Frontal cortex (tissue), 4 donors: ENCODE measurements at regions not wholly inside any gene's neighbourhood (a gene's known extent, or its start where the extent isn't known, plus 50 kb on each side); places are given as distances from the start of the nearest gene placed in this dataset. TPM values are rescaled to one million over a fixed set of nuclear protein-coding genes. Genes with fewer than 3 reads are reported as not detected.
A peak's percentile ranks its signal among the peaks of the same experiment; 100 is the strongest.
"Not testable (repeated sequence)": the region's sequence is repeated elsewhere in the genome, so short reads cannot be mapped to it uniquely, and the experiment has no call there.

Source experiments
- DNase-seq, 2 donors: peaks; one replicate each; pipeline ENCODE4 v3.0.0; 2012; ENCODE audit warnings: low spot score in 2 of 2
- FAIRE-seq: peaks from 2 replicates; lab custom pipeline; 2012; peaks lifted over from hg19 to GRCh38; lab: Jason Lieb, UNC
- small RNA-seq: library from RNA; depleted of rRNA; stranded (forward); fragments of <200 nt; gene quantifications from one replicate; pipeline ENCODE3, GENCODE V24; 2014
- donor health status: control.
- donor health status: control.
- donor health status: control.

GRCh38 chr6:71745525-71745924, 140.8 kb upstream of the RIMS1 start:
- FAIRE-seq, result no peak

GRCh38 chr6:71766146-71766760, 120.1 kb upstream of the RIMS1 start:
- FAIRE-seq, result no peak

More at GRCh38 chr6:71745525-71745924, 140.8 kb upstream of the RIMS1 start:
- DNase-seq, result no peak

GRCh38 chr6:71766796-71767195, 119.6 kb upstream of the RIMS1 start:
- no peak for DNase-seq
- FAIRE-seq, result no peak

More at GRCh38 chr6:71766146-71766760, 120.1 kb upstream of the RIMS1 start:
- DNase-seq, result no peak

- no peak for DNase-seq
- no peak for FAIRE-seq
Measured at GRCh38 chr6:71768356-71768755, 118.0 kb upstream of the RIMS1 start.

GRCh38 chr6:71808865-71809264, 77.5 kb upstream of the RIMS1 start:
- no peak for FAIRE-seq
- no peak for DNase-seq

- FAIRE-seq (no peak), DNase-seq (no peak)
Measured at GRCh38 chr6:71810880-71811279, 75.5 kb upstream of the RIMS1 start.

- FAIRE-seq (no peak), DNase-seq (no peak)
Measured at GRCh38 chr6:71822625-71823024, 63.7 kb upstream of the RIMS1 start.

GRCh38 chr6:71832110-71832764, 54.1 kb upstream of the RIMS1 start:
- not testable (repeated sequence) for FAIRE-seq, DNase-seq

Small RNAs in the stretch of these regions (small RNA-seq; reads per million reads assigned to genes)
- 379 reads per million, percentile 99 among the genes with 10 or more reads in this experiment for gene MIR30A
- 6.5 reads per million, percentile 94 among the genes with 10 or more reads in this experiment for gene MIR30C2
- gene RNU4-66P, result not detected
